ENCODE measurements at regions not wholly inside any gene's neighbourhood (a gene's known extent, or its start where the extent isn't known, plus 50 kb on each side); places are given as distances from the start of the nearest gene placed in this dataset.

DNA sequence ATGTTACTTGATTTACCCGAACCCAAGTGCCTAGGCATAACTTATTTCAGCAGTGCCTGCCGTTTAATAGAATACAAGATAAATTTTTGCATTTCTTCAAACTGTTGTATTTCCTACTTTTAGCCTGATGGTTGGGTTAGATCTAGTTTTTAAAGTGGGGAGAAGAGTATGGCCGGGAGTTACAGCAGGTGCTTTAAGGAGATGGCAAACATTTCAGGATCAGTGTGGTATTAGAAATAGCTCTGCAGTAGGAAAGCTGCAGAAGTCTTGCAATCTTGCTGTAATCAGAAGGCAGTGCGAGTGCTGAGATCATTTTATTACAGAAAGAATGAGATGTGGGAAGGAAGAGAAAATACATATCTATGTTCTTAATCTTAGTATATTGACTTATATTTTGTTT lies 977.8 kb upstream of the TENM3 start:
- TF ChIP-seq, protein P1, sequence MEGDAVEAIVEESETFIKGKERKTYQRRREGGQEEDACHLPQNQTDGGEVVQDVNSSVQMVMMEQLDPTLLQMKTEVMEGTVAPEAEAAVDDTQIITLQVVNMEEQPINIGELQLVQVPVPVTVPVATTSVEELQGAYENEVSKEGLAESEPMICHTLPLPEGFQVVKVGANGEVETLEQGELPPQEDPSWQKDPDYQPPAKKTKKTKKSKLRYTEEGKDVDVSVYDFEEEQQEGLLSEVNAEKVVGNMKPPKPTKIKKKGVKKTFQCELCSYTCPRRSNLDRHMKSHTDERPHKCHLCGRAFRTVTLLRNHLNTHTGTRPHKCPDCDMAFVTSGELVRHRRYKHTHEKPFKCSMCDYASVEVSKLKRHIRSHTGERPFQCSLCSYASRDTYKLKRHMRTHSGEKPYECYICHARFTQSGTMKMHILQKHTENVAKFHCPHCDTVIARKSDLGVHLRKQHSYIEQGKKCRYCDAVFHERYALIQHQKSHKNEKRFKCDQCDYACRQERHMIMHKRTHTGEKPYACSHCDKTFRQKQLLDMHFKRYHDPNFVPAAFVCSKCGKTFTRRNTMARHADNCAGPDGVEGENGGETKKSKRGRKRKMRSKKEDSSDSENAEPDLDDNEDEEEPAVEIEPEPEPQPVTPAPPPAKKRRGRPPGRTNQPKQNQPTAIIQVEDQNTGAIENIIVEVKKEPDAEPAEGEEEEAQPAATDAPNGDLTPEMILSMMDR (IDR thresholded peaks at IDR 0.05; ENCODE audit: unreplicated experiment), result no peak
- DNase-seq (ENCODE audit: low spot score), result no peak
- Mint-ChIP-seq H3K9me3 (ENCODE audit: unreplicated experiment) (no peaks in the 10 kb centered on the region), H3K36me3 (ENCODE audit: low read depth, unreplicated experiment) (no peaks in the 10 kb centered on the region), H3K27ac (ENCODE audit: unreplicated experiment) (no peak overlapping the region), H3K4me1 (ENCODE audit: unreplicated experiment) (peaks cover 28% of the 10 kb centered on the region), H3K4me3 (ENCODE audit: unreplicated experiment) (no peak overlapping the region), H3K27me3 (ENCODE audit: unreplicated experiment) (no peaks in the 10 kb centered on the region)

DNA sequence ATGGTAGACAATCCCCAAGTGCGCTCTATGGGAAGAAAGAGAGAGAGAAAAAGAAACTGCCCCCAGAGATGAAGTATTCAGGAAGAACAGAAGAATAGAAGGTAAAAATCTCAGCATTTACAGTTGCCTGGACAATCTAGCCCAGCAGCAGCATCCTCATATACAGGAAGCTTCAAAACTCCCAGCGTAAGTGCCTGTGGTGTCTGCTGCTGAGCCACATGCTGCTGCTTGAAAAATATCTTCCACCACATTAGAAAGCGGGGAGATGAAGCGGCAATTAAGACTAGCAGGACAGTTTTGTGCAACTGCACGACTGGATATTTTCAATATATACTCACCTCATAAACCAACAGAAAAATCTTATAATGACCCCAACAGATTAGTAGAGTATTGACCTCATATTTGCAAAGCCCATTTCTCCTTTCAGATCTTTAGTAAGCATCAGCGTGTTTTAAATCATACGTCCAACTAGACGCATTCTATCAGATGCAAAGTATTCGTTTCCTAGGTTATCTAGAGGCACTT lies 972.0 kb upstream of the TENM3 start:
- Mint-ChIP-seq H3K9me3 (ENCODE audit: unreplicated experiment) (no peaks in the 10 kb centered on the region), H3K4me1 (ENCODE audit: unreplicated experiment) (peaks cover 6% of the 10 kb centered on the region), H3K27ac (ENCODE audit: unreplicated experiment) (no peak overlapping the region), H3K36me3 (ENCODE audit: low read depth, unreplicated experiment) (no peaks in the 10 kb centered on the region), H3K4me3 (ENCODE audit: unreplicated experiment) (no peak overlapping the region), H3K27me3 (ENCODE audit: unreplicated experiment) (no peaks in the 10 kb centered on the region)
- DNase-seq (ENCODE audit: low spot score), result no peak
- TF ChIP-seq, protein P1 (IDR thresholded peaks at IDR 0.05; ENCODE audit: unreplicated experiment), result no peak

DNA sequence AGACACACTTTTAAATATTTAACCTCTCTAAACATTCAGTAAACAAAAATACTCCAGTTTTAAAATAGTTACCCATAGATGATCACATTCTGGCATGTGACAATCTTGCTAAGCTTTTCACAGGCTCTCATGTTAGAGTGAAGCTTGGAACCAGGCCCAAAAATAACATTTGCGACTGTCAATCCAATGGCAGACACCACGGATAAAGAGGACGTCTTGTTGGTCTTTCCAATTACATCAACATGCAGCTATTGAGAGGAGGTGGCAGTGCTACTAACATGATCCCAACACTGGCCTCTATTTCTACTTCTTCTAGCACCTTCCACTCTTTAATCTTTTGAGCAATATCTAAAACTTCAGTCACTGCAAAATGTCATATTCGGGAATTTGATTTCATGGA lies 970.8 kb upstream of the TENM3 start:
- H3K27me3 Mint-ChIP-seq (ENCODE audit: unreplicated experiment), result no peaks in the 10 kb centered on the region
- H3K27ac Mint-ChIP-seq (ENCODE audit: unreplicated experiment), result no peak overlapping the region
- no peaks in the 10 kb centered on the region for H3K9me3 Mint-ChIP-seq (ENCODE audit: unreplicated experiment)
- H3K4me1 Mint-ChIP-seq (ENCODE audit: unreplicated experiment), result peaks cover 6% of the 10 kb centered on the region
- no peak for DNase-seq (ENCODE audit: low spot score)
- H3K4me3 Mint-ChIP-seq (ENCODE audit: unreplicated experiment), result no peak overlapping the region
- H3K36me3 Mint-ChIP-seq (ENCODE audit: low read depth, unreplicated experiment), result no peaks in the 10 kb centered on the region
- TF ChIP-seq, protein P1 (IDR thresholded peaks at IDR 0.05; ENCODE audit: unreplicated experiment), result no peak

DNA sequence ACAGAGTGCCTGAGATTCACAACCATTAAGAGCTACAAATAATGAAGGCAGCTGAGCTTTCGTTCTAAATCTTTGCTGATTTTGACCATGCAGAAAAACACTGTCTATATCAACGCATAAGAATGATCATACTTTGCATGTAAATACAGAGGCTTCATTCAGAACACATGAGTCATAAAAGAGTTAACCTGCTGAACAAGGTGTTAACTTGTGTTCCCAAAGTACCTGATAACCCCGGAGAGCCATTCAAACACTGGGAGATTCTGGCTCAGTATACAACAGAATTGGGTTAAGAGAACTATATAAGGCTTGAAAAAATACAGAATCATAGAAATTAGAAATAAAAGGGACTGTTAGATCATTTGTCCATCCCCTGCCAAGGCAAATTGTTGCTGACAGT lies 964.3 kb upstream of the TENM3 start:
- TF ChIP-seq, protein P1 (IDR thresholded peaks at IDR 0.05; ENCODE audit: unreplicated experiment), result no peak
- Mint-ChIP-seq H3K9me3 (ENCODE audit: unreplicated experiment) (no peaks in the 10 kb centered on the region), H3K4me3 (ENCODE audit: unreplicated experiment) (no peak overlapping the region), H3K4me1 (ENCODE audit: unreplicated experiment) (peaks cover 2% of the 10 kb centered on the region), H3K36me3 (ENCODE audit: low read depth, unreplicated experiment) (no peaks in the 10 kb centered on the region), H3K27ac (ENCODE audit: unreplicated experiment) (no peak overlapping the region), H3K27me3 (ENCODE audit: unreplicated experiment) (peaks cover 1% of the 10 kb centered on the region)
- DNase-seq (ENCODE audit: low spot score), result no peak

DNA sequence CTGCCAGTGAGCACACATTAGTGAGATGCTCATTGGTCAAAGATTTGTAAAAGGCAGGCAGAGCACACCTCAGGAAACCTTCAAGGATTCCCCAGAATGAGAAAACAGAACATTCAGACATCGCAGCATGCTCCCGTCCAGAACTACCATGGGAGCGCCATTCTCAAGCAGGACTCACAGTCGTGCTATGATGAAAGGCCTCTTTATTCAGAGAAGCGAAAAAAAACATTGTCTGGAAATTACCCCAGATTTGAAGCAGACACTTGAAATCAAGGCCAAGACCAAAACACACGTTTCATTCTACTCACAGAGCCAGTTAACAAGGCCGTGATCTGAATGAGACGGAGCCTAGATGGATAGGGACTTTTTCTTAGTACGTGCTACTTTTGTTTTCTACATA lies 961.8 kb upstream of the TENM3 start:
- H3K4me3 Mint-ChIP-seq (ENCODE audit: unreplicated experiment), result no peak overlapping the region
- H3K27me3 Mint-ChIP-seq (ENCODE audit: unreplicated experiment), result peaks cover 1% of the 10 kb centered on the region
- no peak for DNase-seq (ENCODE audit: low spot score)
- TF ChIP-seq, protein P1 (IDR thresholded peaks at IDR 0.05; ENCODE audit: unreplicated experiment), result no peak
- H3K9me3 Mint-ChIP-seq (ENCODE audit: unreplicated experiment), result no peaks in the 10 kb centered on the region
- H3K4me1 Mint-ChIP-seq (ENCODE audit: unreplicated experiment), result peaks cover 2% of the 10 kb centered on the region
- H3K36me3 Mint-ChIP-seq (ENCODE audit: low read depth, unreplicated experiment), result no peaks in the 10 kb centered on the region
- no peak overlapping the region for H3K27ac Mint-ChIP-seq (ENCODE audit: unreplicated experiment)

All from endothelial cell (in vitro differentiated cells).